A673 (cell line): ENCODE measurements at regions not wholly inside any gene's neighbourhood (a gene's known extent, or its start where the extent isn't known, plus 50 kb on each side); places are given as distances from the start of the nearest gene placed in this dataset.

Source experiments
- BruUV-seq: library from RNA; stranded (reverse); fragments of 400-500 nt; replicated peaks from 2 replicates; lab custom pipeline; 2021; lab: Mats Ljungman, UMichigan
- CTCF ChIA-PET: fragments of 300-600 bp; sonication (Branson Sonifier 250); formaldehyde crosslinking; loops from one replicate; lab custom pipeline; 2022; ENCODE audit warnings: antibody characterized with exemption; lab: Charles Lee
- POLR2A ChIA-PET: fragments of 300-600 bp; sonication (Branson Sonifier 250); formaldehyde crosslinking; loops from one replicate; lab custom pipeline; 2022; ENCODE audit warnings: antibody characterized with exemption; ENCODE audit not compliant: low non-redundant PET; lab: Charles Lee
- DNase-seq: peaks from one replicate; pipeline ENCODE4 v3.0.0-alpha.2; 2015; ENCODE audit warnings: low spot score
- H3K27ac ChIP-seq: fragments of 200-600 bp; sonication (generic); 2 replicates; pipeline ENCODE4 v1.5.1; 2016; ENCODE audit warnings: mixed run types, low read depth, mild to moderate bottlenecking, mixed read lengths, antibody characterized with exemption, low read length; ENCODE audit not compliant: poor library complexity, severe bottlenecking
- H3K27me3 ChIP-seq: fragments of 200-600 bp; sonication (generic); replicated peaks from 2 replicates; pipeline ENCODE4 v1.6.1; 2017; ENCODE audit warnings: mixed run types, low read depth, mild to moderate bottlenecking, mixed read lengths, antibody characterized with exemption, low read length; ENCODE audit not compliant: insufficient read depth, poor library complexity
- H3K36me3 ChIP-seq: fragments of 200-600 bp; sonication (generic); 2 replicates; pipeline ENCODE4 v1.6.1; 2016; ENCODE audit warnings: mixed run types, mild to moderate bottlenecking, mixed read lengths, antibody characterized with exemption, low read length; ENCODE audit not compliant: insufficient read depth, poor library complexity, severe bottlenecking
- H3K4me1 ChIP-seq: fragments of 200-600 bp; sonication (generic); 2 replicates; pipeline ENCODE4 v1.6.1; 2017; ENCODE audit warnings: mixed run types, mild to moderate bottlenecking, mixed read lengths, antibody characterized with exemption, low read length; ENCODE audit not compliant: insufficient read depth, poor library complexity, severe bottlenecking
- H3K4me3 ChIP-seq: fragments of 200-600 bp; sonication (generic); 2 replicates; pipeline ENCODE4 v1.5.1; 2016; ENCODE audit warnings: low read depth, mixed run types, mild to moderate bottlenecking, mixed read lengths, low read length; ENCODE audit not compliant: poor library complexity, severe bottlenecking
- H3K9me3 ChIP-seq: fragments of 200-600 bp; sonication (generic); 2 replicates; pipeline ENCODE4 v1.6.1; 2016; ENCODE audit warnings: mixed run types, low read depth, mild to moderate bottlenecking, mixed read lengths, antibody characterized with exemption, low read length; ENCODE audit not compliant: poor library complexity, severe bottlenecking
- CTCF ChIP-seq: fragments of 300-800, 200-600 bp; sonication (generic); conservative IDR thresholded peaks from 2 replicates; pipeline ENCODE4 v1.5.1; 2017; ENCODE audit warnings: low read depth, mild to moderate bottlenecking, antibody characterized with exemption, low read length, moderate library complexity, mixed read lengths
- EZH2 ChIP-seq: fragments of 200-600 bp; sonication (generic); IDR thresholded peaks from 2 replicates; pipeline ENCODE4 v1.6.1; 2017; ENCODE audit warnings: borderline replicate concordance, low read depth, mild to moderate bottlenecking, mixed read lengths, antibody characterized with exemption, low read length; ENCODE audit not compliant: poor library complexity, severe bottlenecking
- intact Hi-C: fragments of 100-400 bp; cut with micrococcal nuclease; formaldehyde crosslinking; loops from one replicate; pipeline ENCODE4 v1.10.0; 2022; ENCODE audit not compliant: unreplicated experiment

DNA sequence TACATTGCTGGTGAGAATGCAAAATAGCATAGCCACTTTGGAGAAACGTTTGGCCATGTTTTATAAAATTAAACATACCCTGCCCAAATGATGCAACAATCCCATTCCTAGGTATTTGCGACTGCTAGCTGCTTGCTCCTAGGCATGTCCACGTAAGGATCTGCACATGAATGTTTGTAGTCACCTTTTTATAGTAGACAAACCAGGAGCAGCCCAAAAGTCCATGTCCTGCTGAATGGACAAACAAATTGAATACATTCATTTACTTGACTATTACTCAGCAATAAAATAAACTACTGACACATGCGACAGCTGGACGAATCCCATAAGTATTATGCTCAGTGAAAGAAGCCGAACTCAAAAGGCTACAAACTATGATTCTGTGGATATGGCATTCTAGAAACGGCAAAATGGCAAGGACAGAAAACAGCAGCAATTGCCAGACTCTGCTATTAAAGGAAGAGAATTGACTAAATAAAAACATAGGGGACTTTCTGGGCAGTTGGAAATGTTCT lies 161.9 kb upstream of the GALNT2 start:
- POLR2A ChIA-PET, result no interaction called here
- DNase-seq, result no peak
- H3K4me3 ChIP-seq, result no peak overlapping the region
- no peaks in the 10 kb centered on the region for H3K27me3 ChIP-seq
- H3K9me3 ChIP-seq, result no peaks in the 10 kb centered on the region
- H3K36me3 ChIP-seq, result no peaks in the 10 kb centered on the region
- no TSS peak for BruUV-seq
- no peak for TF ChIP-seq EZH2
- TF ChIP-seq CTCF, result no peak
- H3K4me1 ChIP-seq, result peaks cover 9% of the 10 kb centered on the region
- intact Hi-C loops, result no loop called here
- no peak overlapping the region for H3K27ac ChIP-seq
- CTCF ChIA-PET, result no interaction called here

DNA sequence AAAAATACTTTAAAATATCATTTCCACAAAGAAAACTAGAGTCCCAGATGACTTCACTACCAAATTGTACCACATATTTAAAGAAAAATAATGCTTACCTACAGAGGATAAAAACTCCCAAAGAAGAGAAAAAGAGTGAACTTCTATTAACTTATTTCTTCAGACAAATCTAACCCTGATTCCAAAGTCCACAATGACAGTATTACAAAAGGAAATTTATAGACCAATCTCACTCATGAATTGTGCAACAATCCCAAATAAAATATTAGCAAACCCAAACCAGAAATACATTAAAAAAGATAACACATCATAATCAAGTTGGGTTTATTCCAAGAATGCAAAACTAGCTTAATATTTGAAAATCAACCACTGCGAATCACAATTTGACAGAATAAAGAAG lies 161.4 kb upstream of the GALNT2 start:
- Histone ChIP-seq H3K4me1 (peaks cover 9% of the 10 kb centered on the region), H3K27me3 (no peaks in the 10 kb centered on the region), H3K4me3 (no peak overlapping the region), H3K36me3 (no peaks in the 10 kb centered on the region), H3K27ac (no peak overlapping the region), H3K9me3 (no peaks in the 10 kb centered on the region)
- TF ChIP-seq CTCF (no peak), EZH2 (no peak)
- ChIA-PET POLR2A (no interaction called here), CTCF (no interaction called here)
- DNase-seq, result no peak
- intact Hi-C loops, result no loop called here
- no TSS peak for BruUV-seq

- no peaks in the 10 kb centered on the region for H3K36me3 ChIP-seq
- no TSS peak for BruUV-seq
- H3K4me1 ChIP-seq, result peaks cover 9% of the 10 kb centered on the region
- no peaks in the 10 kb centered on the region for H3K9me3 ChIP-seq
- POLR2A ChIA-PET, result no interaction called here
- H3K4me3 ChIP-seq, result no peak overlapping the region
- intact Hi-C loops, result no loop called here
- no peak for DNase-seq
- H3K27me3 ChIP-seq, result no peaks in the 10 kb centered on the region
- TF ChIP-seq EZH2, result no peak
- TF ChIP-seq CTCF, result no peak
- CTCF ChIA-PET, result no interaction called here
- no peak overlapping the region for H3K27ac ChIP-seq
These were observed 159.0 kb upstream of the GALNT2 start for GRCh38 chr1:229907884-229908638.
